ENCODE measurements at regions not wholly inside any gene's neighbourhood (a gene's known extent, or its start where the extent isn't known, plus 50 kb on each side); places are given as distances from the start of the nearest gene placed in this dataset.

DNA sequence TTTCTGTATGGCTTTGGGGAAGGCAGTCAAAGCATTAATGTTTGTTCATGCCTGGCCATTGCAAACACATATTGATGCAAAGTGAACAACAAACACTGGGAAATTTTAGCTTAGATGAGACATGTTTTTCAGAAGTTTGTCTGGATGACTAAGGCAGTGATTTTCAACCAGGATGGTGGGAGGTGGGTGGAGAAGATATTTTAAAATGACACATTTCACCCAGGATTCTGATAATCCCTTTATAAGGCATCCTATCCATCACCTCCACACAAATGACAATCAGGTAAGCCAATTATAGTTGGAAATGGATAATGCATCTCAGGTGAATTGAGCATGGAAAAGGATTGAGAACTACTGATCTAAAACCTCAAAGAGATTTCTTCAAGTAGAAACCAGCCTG is 57.4 kb upstream of the SV2C start:
- Histone ChIP-seq H3K4me1 (ENCODE audit: insufficient read depth, low read length) (no peaks in the 10 kb centered on the region), H4K20me1 (ENCODE audit: control insufficient read depth, insufficient read depth, insufficient read length) (no peaks in the 10 kb centered on the region), H3K18ac (ENCODE audit: insufficient read length, low read depth, low read length) (no peak overlapping the region), H3K27me3 (ENCODE audit: insufficient read depth, low read length) (no peaks in the 10 kb centered on the region), H2BK15ac (ENCODE audit: low read depth, low read length) (no peak overlapping the region), H3K14ac (ENCODE audit: insufficient read depth, low read length) (no peak overlapping the region), H2BK20ac (ENCODE audit: low read depth, low read length, poor library complexity, severe bottlenecking) (no peak overlapping the region), H4K5ac (ENCODE audit: insufficient read length, low read depth, low read length) (no peak overlapping the region), H4K8ac (replicated peaks; ENCODE audit: insufficient read length, low read depth, low read length) (no peak overlapping the region), H3K23me2 (ENCODE audit: insufficient read length, low read depth, low read length, poor library complexity, severe bottlenecking) (no peaks in the 10 kb centered on the region), H2BK12ac (ENCODE audit: insufficient read length, low read depth, low read length) (no peak overlapping the region), H2AK5ac (ENCODE audit: insufficient read length, low read length) (no peak overlapping the region), H4K91ac (ENCODE audit: insufficient read length, low read depth, low read length) (no peak overlapping the region), H3K4me2 (ENCODE audit: insufficient read depth, insufficient read length, low read length) (no peak overlapping the region), H3K79me1 (ENCODE audit: insufficient read depth, low read depth, low read length, poor library complexity, severe bottlenecking) (no peaks in the 10 kb centered on the region), H3K9me3 (ENCODE audit: control insufficient read depth, low read depth, low read length) (no peaks in the 10 kb centered on the region), H2AFZ (ENCODE audit: low read length) (no peak overlapping the region), H3K56ac (ENCODE audit: insufficient read length, low read depth, low read length) (no peak overlapping the region), H3T11ph (ENCODE audit: low read length) (no peak overlapping the region), H2BK5ac (ENCODE audit: insufficient read length, low read length) (no peak overlapping the region), H3K23ac (ENCODE audit: insufficient read length, low read depth, low read length) (no peak overlapping the region), H2BK120ac (ENCODE audit: low read depth, low read length, poor library complexity, severe bottlenecking) (no peak overlapping the region), H3K79me2 (ENCODE audit: insufficient read depth, low read length) (no peaks in the 10 kb centered on the region), H3K4ac (ENCODE audit: low read depth, low read length) (no peak overlapping the region), H3K9ac (ENCODE audit: extremely low read depth, insufficient read length, low read length) (no peak overlapping the region), H3K27ac (ENCODE audit: insufficient read length, low read depth, low read length) (no peak overlapping the region)
- TF ChIP-seq, protein P1, sequence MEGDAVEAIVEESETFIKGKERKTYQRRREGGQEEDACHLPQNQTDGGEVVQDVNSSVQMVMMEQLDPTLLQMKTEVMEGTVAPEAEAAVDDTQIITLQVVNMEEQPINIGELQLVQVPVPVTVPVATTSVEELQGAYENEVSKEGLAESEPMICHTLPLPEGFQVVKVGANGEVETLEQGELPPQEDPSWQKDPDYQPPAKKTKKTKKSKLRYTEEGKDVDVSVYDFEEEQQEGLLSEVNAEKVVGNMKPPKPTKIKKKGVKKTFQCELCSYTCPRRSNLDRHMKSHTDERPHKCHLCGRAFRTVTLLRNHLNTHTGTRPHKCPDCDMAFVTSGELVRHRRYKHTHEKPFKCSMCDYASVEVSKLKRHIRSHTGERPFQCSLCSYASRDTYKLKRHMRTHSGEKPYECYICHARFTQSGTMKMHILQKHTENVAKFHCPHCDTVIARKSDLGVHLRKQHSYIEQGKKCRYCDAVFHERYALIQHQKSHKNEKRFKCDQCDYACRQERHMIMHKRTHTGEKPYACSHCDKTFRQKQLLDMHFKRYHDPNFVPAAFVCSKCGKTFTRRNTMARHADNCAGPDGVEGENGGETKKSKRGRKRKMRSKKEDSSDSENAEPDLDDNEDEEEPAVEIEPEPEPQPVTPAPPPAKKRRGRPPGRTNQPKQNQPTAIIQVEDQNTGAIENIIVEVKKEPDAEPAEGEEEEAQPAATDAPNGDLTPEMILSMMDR (conservative IDR thresholded peaks at IDR 0.05), result no peak
- H3K9me3 Mint-ChIP-seq, result no peaks in the 10 kb centered on the region
- H3K27me3 Mint-ChIP-seq (ENCODE audit: low read depth), result peaks cover 1% of the 10 kb centered on the region
- H3K4me3 Mint-ChIP-seq, result no peak overlapping the region
- no peaks in the 10 kb centered on the region for H3K4me1 Mint-ChIP-seq
- DNase-seq, result no peak
- H3K27ac Mint-ChIP-seq, result no peak overlapping the region
- no peaks in the 10 kb centered on the region for H3K36me3 Mint-ChIP-seq (ENCODE audit: insufficient read depth in 1 of 3, low read depth in 3 of 3)

All from H9 (cell line).